GM19324 (cell line): ENCODE measurements at regions not wholly inside any gene's neighbourhood (a gene's known extent, or its start where the extent isn't known, plus 50 kb on each side); places are given as distances from the start of the nearest gene placed in this dataset.
"Not testable (repeated sequence)": the region's sequence is repeated elsewhere in the genome, so short reads cannot be mapped to it uniquely, and the experiment has no call there.

ENCODE experiments used
- ATAC-seq: cut with Tn5 transposase; IDR thresholded peaks from one replicate; pipeline ENCODE4 v1.9.1; 2021; ENCODE audit warnings: mild to moderate bottlenecking, moderate library complexity; ENCODE audit not compliant: unreplicated experiment, low FRiP score

- ATAC-seq, result no peak
Measured at GRCh38 chr2:144624451-144624850, 104.5 kb upstream of the ZEB2 start.

- ATAC-seq, result not testable (repeated sequence)
Measured at GRCh38 chr2:144622373-144622772, 102.5 kb upstream of the ZEB2 start.

GRCh38 chr2:144621266-144621665, 101.3 kb upstream of the ZEB2 start:
- ATAC-seq, result no peak

GRCh38 chr2:144619760-144620159, 99.8 kb upstream of the ZEB2 start:
- no peak for ATAC-seq

- ATAC-seq, result not testable (repeated sequence)
Measured at GRCh38 chr2:144617171-144617570, 97.3 kb upstream of the ZEB2 start.

- no peak for ATAC-seq
Measured at GRCh38 chr2:144615866-144616565, 96.1 kb upstream of the ZEB2 start.

- ATAC-seq, result no peak
Measured at GRCh38 chr2:144607891-144608521, 88.1 kb upstream of the ZEB2 start.

- no peak for ATAC-seq
Measured at GRCh38 chr2:144607099-144607498, 87.2 kb upstream of the ZEB2 start.

GRCh38 chr2:144606466-144607095, 86.7 kb upstream of the ZEB2 start:
- ATAC-seq, result no peak

GRCh38 chr2:144605231-144605840, 85.4 kb upstream of the ZEB2 start:
- no peak for ATAC-seq

- no peak for ATAC-seq
Measured at GRCh38 chr2:144603334-144603733, 83.4 kb upstream of the ZEB2 start.

GRCh38 chr2:144598906-144599305, 79.0 kb upstream of the ZEB2 start:
- no peak for ATAC-seq

GRCh38 chr2:144597894-144598593, 78.1 kb upstream of the ZEB2 start:
- ATAC-seq, result no peak

GRCh38 chr2:144597388-144597787, 77.5 kb upstream of the ZEB2 start:
- no peak for ATAC-seq

GRCh38 chr2:144596073-144596871, 76.4 kb upstream of the ZEB2 start:
- ATAC-seq, result peak; percentile 70

GRCh38 chr2:144595686-144596072, 75.8 kb upstream of the ZEB2 start:
- peak; percentile 44 for ATAC-seq

- ATAC-seq, result no peak
Measured at GRCh38 chr2:144595279-144595678, 75.4 kb upstream of the ZEB2 start.

- no peak for ATAC-seq
Measured at GRCh38 chr2:144593803-144594202, 73.9 kb upstream of the ZEB2 start.

GRCh38 chr2:144592500-144593256, 72.8 kb upstream of the ZEB2 start:
- no peak for ATAC-seq
